22Rv1 (cell line): ENCODE measurements at regions not wholly inside any gene's neighbourhood (a gene's known extent, or its start where the extent isn't known, plus 50 kb on each side); places are given as distances from the start of the nearest gene placed in this dataset.

ENCODE experiments used
- H3K27ac ChIP-seq: fragments of 450-650 bp; 2 replicates; pipeline ENCODE4 v1.5.1; 2017
- CTCF ChIP-seq: fragments of 450-650 bp; IDR thresholded peaks from 2 replicates; pipeline ENCODE4 v1.5.1; 2017; ENCODE audit warnings: mild to moderate bottlenecking
- ZFX ChIP-seq: fragments of 450-650 bp; IDR thresholded peaks from 2 replicates; pipeline ENCODE4 v1.6.1; 2017; ENCODE audit warnings: antibody characterized with exemption, borderline replicate concordance

GRCh38 chr2:188819792-188820191, 154.4 kb upstream of the COL3A1 start:
- H3K27ac ChIP-seq: no peak overlapping the region
- TF ChIP-seq CTCF (no peak), ZFX (no peak)

- no peak overlapping the region for H3K27ac ChIP-seq
- TF ChIP-seq CTCF (no peak), ZFX (no peak)
These were observed 153.6 kb upstream of the COL3A1 start for GRCh38 chr2:188820576-188820975.

- H3K27ac ChIP-seq: no peak overlapping the region
- TF ChIP-seq ZFX (no peak), CTCF (no peak)
These were observed 150.0 kb upstream of the COL3A1 start for GRCh38 chr2:188824125-188824524.

- no peak overlapping the region for H3K27ac ChIP-seq
- TF ChIP-seq ZFX (no peak), CTCF (no peak)
These were observed 140.8 kb upstream of the COL3A1 start for GRCh38 chr2:188833331-188833730.

GRCh38 chr2:188833799-188834198, 140.4 kb upstream of the COL3A1 start:
- TF ChIP-seq ZFX (no peak), CTCF (no peak)
- no peak overlapping the region for H3K27ac ChIP-seq

GRCh38 chr2:188835006-188835405, 139.2 kb upstream of the COL3A1 start:
- no peak for TF ChIP-seq CTCF
- no peak for TF ChIP-seq ZFX

GRCh38 chr2:188835821-188836220, 138.4 kb upstream of the COL3A1 start:
- TF ChIP-seq CTCF: no peak
- TF ChIP-seq ZFX: no peak
- no peak overlapping the region for H3K27ac ChIP-seq

More at GRCh38 chr2:188835006-188835405, 139.2 kb upstream of the COL3A1 start:
- H3K27ac ChIP-seq: no peak overlapping the region
